Transverse colon (tissue), 4 donors: ENCODE measurements at regions not wholly inside any gene's neighbourhood (a gene's known extent, or its start where the extent isn't known, plus 50 kb on each side); places are given as distances from the start of the nearest gene placed in this dataset.

Source experiments
- DNase-seq: peaks from one replicate; pipeline ENCODE4 v3.0.0-alpha.2; 2019
- H3K27ac ChIP-seq, 4 donors: fragments of 200-600 bp; sonication (generic); 2 replicates each; pipeline ENCODE4 v1.5.1; 2016 to 2018; ENCODE audit warnings: inconsistent platforms in 4 of 4
- H3K27me3 ChIP-seq: fragments of 200-600 bp; sonication (generic); 2 replicates; pipeline ENCODE4 v1.5.1; 2017; ENCODE audit warnings: inconsistent platforms
- H3K36me3 ChIP-seq, 4 donors: fragments of 200-600 bp; sonication (generic); 2 replicates each; pipeline ENCODE4 v1.5.1; 2017 to 2019; ENCODE audit warnings: inconsistent platforms in 4 of 4
- H3K4me1 ChIP-seq, 4 donors: fragments of 200-600 bp; sonication (generic); 2 replicates each; pipeline ENCODE4 v1.5.1; 2017 to 2020; ENCODE audit warnings: inconsistent platforms in 4 of 4
- H3K4me3 ChIP-seq, 4 donors: fragments of 200-600 bp; sonication (generic); 1 replicate in 1 of 4; 2 replicates in 3 of 4; pipeline versions ENCODE4 v1.5.1 to v1.6.1; 2017 to 2019; ENCODE audit warnings: inconsistent platforms in 4 of 4
- H3K9me3 ChIP-seq, 2 donors: fragments of 200-600 bp; sonication (generic); 2 replicates each; pipeline ENCODE4 v1.5.1; 2017 to 2019; ENCODE audit warnings: inconsistent platforms in 2 of 2
- EP300 ChIP-seq: sonication (generic); formaldehyde crosslinking; IDR thresholded peaks from one replicate; pipeline ENCODE4 v1.6.1; 2017; ENCODE audit warnings: antibody characterized with exemption, low read depth
- POLR2A ChIP-seq: fragments of 450-650 bp; IDR thresholded peaks from one replicate; pipeline ENCODE4 v1.6.1; 2016; ENCODE audit warnings: antibody characterized with exemption, mild to moderate bottlenecking, moderate library complexity
- POLR2AphosphoS5 ChIP-seq, 3 donors: sonication (generic); formaldehyde crosslinking; IDR thresholded peaks; one replicate each; pipeline ENCODE4 v1.6.1; 2016; ENCODE audit warnings: antibody characterized with exemption in 3 of 3
- WGBS, 2 donors: methylation state at CpG; one replicate each; pipeline ENCODE4 v1.1.5; 2018; ENCODE audit warnings: low coverage in 1 of 2; 5-methylcytosine and 5-hydroxymethylcytosine counted together
- in situ Hi-C, 4 donors: fragments of 200-750 bp; cut with MboI; loops; one replicate each; pipeline versions ENCODE4 v1.15.0 to v1.15.1; 2017; ENCODE audit warnings: low sequenced_read_pairs in 3 of 4, low pct_ligation_motif_present in 1 of 4, low pct_unique_long_range_greater_than_20kb in 1 of 4
- intact Hi-C: fragments of 100-400 bp; cut with DNase I; formaldehyde crosslinking; loops from one replicate; pipeline ENCODE4 v1.15.1; 2023; ENCODE audit warnings: low total_unique reads
- TF ChIP-seq, protein P1 (sequence below), 5 experiments: fragments of 200-600 bp in 3 of 5; fragments of 450-650 bp in 2 of 5; sonication (generic) in 3 of 5; IDR thresholded peaks; 1 replicate in 2 of 5; 2 replicates in 3 of 5; pipeline ENCODE4 v1.5.1; 2016 to 2017; ENCODE audit warnings: antibody characterized with exemption in 5 of 5, inconsistent platforms in 3 of 5, mild to moderate bottlenecking in 2 of 5, moderate library complexity in 1 of 5

DNA sequence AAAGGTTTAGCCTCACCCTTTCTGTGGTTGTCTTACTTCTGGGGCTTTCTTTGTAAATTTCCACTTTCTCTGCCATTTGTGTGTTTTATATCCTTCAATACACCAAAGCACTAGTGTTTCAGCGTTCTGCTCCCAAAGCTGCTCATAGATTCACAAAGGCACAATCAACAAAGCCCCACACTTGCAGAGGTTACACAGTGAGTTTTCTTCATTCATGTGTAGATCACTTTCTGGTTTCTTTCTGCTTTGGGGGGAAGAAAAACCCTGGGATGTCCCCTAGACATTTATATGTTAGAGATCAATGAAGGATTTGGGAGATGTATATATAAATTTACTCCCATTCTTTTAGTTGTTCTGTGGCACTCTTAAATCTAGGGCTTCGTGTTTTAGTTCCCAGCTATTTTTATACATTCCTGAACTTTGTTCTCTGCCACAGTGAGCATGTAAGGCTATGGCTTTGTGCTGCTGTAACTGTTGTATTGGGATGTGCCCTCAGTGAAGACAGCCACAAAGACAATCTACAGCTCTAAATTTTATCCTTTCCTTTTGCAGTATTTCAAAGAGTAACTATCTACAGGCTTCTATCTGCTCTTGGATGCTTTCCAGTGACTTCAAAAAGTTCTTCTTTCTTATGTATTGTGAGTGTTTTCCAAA is 636.5 kb downstream of the ZBBX start:
- no peaks in the 10 kb centered on the region for H3K9me3 ChIP-seq
- 24 to 38% methylated on average over 2 of the region's 2 CpGs for WGBS, 2 donors
- H3K27ac ChIP-seq: no peak overlapping the region
- in situ Hi-C loops: no loop called here
- H3K36me3 ChIP-seq: no peaks in the 10 kb centered on the region
- H3K4me3 ChIP-seq: no peak overlapping the region
- no peaks in the 10 kb centered on the region for H3K4me1 ChIP-seq
- TF ChIP-seq, protein P1, sequence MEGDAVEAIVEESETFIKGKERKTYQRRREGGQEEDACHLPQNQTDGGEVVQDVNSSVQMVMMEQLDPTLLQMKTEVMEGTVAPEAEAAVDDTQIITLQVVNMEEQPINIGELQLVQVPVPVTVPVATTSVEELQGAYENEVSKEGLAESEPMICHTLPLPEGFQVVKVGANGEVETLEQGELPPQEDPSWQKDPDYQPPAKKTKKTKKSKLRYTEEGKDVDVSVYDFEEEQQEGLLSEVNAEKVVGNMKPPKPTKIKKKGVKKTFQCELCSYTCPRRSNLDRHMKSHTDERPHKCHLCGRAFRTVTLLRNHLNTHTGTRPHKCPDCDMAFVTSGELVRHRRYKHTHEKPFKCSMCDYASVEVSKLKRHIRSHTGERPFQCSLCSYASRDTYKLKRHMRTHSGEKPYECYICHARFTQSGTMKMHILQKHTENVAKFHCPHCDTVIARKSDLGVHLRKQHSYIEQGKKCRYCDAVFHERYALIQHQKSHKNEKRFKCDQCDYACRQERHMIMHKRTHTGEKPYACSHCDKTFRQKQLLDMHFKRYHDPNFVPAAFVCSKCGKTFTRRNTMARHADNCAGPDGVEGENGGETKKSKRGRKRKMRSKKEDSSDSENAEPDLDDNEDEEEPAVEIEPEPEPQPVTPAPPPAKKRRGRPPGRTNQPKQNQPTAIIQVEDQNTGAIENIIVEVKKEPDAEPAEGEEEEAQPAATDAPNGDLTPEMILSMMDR (IDR thresholded peaks at IDR 0.05): no peak
- TF ChIP-seq EP300 (no peak), POLR2AphosphoS5 (IDR thresholded peaks at IDR 0.05) (no peak), POLR2A (no peak)
- no peaks in the 10 kb centered on the region for H3K27me3 ChIP-seq
- intact Hi-C loops: no loop called here
- DNase-seq: no peak

DNA sequence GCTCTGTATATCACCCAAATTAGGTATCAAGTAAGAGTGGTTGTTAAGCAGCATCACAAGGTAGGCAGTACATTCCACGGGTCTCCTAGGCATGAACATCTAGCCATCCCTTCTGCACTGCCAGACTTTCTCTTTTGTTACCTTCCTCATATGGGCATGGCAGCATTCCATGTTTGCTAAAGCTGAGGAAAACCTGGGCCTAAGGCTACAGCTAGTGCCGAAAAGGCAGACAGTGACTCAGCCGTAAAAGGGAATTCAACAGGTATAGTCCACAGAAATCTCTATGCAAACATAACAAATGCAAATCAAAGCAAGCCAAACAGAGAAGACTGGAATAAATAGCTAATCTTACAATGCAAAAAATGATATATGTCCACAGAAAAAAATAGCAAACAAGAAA is 645.4 kb downstream of the ZBBX start:
- intact Hi-C loops (no loop called here), in situ Hi-C loops (no loop called here)
- Histone ChIP-seq H3K27ac (no peak overlapping the region), H3K9me3 (peaks cover 0 to 6% of the 10 kb centered on the region in 2 donors), H3K4me1 (no peaks in the 10 kb centered on the region), H3K36me3 (no peaks in the 10 kb centered on the region), H3K4me3 (no peak overlapping the region), H3K27me3 (no peaks in the 10 kb centered on the region)
- TF ChIP-seq POLR2A: no peak
- TF ChIP-seq EP300: no peak
- no peak for TF ChIP-seq POLR2AphosphoS5 (IDR thresholded peaks at IDR 0.05)
- TF ChIP-seq, protein P1 (IDR thresholded peaks at IDR 0.05): no peak
- 89% methylated on average over 3 of the region's 3 CpGs; no CpG with 5 or more reads in 1 of the 2 donors for WGBS, 2 donors
- no peak for DNase-seq

DNA sequence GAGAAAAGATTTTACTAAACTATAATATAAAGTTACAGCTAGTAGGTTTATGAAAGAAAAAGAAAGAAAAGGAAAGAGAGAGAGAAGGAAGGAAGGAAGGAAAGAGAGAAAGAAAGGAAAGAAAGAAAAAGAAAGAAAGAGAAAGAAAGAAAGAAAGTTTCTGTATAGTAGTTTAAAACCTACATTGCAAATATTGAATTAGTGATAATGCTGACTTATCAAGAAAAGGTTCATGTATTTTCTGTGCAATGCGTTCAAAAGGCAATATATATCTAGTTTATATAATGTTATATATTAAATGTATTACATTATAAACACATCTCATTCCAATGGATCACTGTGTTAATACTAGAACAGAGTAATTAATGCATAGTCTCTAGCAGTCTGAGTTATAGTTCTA is 648.4 kb downstream of the ZBBX start:
- Histone ChIP-seq H3K4me3 (no peak overlapping the region), H3K27ac (no peak overlapping the region), H3K4me1 (no peaks in the 10 kb centered on the region), H3K9me3 (peaks cover 0 to 6% of the 10 kb centered on the region in 2 donors), H3K36me3 (no peaks in the 10 kb centered on the region), H3K27me3 (no peaks in the 10 kb centered on the region)
- intact Hi-C loops (no loop called here), in situ Hi-C loops (no loop called here)
- no peak for DNase-seq
- TF ChIP-seq, protein P1 (IDR thresholded peaks at IDR 0.05): no peak
- TF ChIP-seq EP300: no peak
- TF ChIP-seq POLR2AphosphoS5 (IDR thresholded peaks at IDR 0.05): no peak
- no peak for TF ChIP-seq POLR2A
- WGBS, 2 donors: 58 to 64% methylated on average over 1 of the region's 1 CpG

DNA sequence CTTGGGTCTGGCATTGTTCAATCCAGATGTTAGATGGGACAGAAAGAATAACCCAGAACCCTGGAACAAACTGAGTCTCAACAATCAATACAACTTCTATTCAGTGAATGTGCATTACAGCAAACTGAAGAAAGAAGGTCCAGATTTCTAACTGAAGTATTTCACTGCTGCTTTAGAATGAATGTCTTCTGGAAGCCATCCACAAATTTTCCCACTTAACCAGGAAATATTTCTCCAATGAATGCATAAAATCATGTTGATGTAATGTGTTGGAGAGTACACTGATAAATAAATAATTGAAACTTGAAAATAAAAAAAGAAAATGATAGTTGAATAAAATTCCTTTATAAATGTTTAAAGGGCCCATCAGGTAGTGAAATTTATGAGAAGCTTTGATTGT is 658.6 kb downstream of the ZBBX start:
- intact Hi-C loops (no loop called here), in situ Hi-C loops (no loop called here)
- H3K27ac ChIP-seq: no peak overlapping the region
- no peak for DNase-seq
- TF ChIP-seq EP300 (no peak), POLR2AphosphoS5 (IDR thresholded peaks at IDR 0.05) (no peak), POLR2A (no peak)
- TF ChIP-seq, protein P1 (IDR thresholded peaks at IDR 0.05): no peak
- H3K9me3 ChIP-seq: no peaks in the 10 kb centered on the region
- H3K27me3 ChIP-seq: no peaks in the 10 kb centered on the region
- H3K36me3 ChIP-seq: no peaks in the 10 kb centered on the region
- no peak overlapping the region for H3K4me3 ChIP-seq
- H3K4me1 ChIP-seq: no peaks in the 10 kb centered on the region
